OCI-LY7 (cell line): ENCODE measurements at regions not wholly inside any gene's neighbourhood (a gene's known extent, or its start where the extent isn't known, plus 50 kb on each side); places are given as distances from the start of the nearest gene placed in this dataset.

Experiments used
- CTCF ChIP-seq: fragments of 200-600 bp; sonication (generic); conservative IDR thresholded peaks from 2 replicates; pipeline ENCODE4 v1.5.1; 2014; ENCODE audit warnings: mild to moderate bottlenecking, antibody characterized with exemption, low read length, moderate library complexity, mixed read lengths
- EZH2phosphoT487 ChIP-seq: fragments of 200-600 bp; sonication (generic); IDR thresholded peaks from 2 replicates; pipeline ENCODE4 v1.6.1; 2018; ENCODE audit warnings: low read depth, borderline replicate concordance, mild to moderate bottlenecking, mixed run types, antibody characterized with exemption, low read length, moderate library complexity, mixed read lengths

GRCh38 chr2:161036926-161037325 lies 123.3 kb upstream of the TANK start:
- TF ChIP-seq CTCF (no peak), EZH2phosphoT487 (no peak)
